K562 (cell line): ENCODE measurements at regions not wholly inside any gene's neighbourhood (a gene's known extent, or its start where the extent isn't known, plus 50 kb on each side); places are given as distances from the start of the nearest gene placed in this dataset.

ENCODE experiments used
- ATAC-seq: fragments of 200-7000 bp; cut with Tn5 transposase; 3 replicates; pipeline ENCODE4 v1.9.1; 2020; ENCODE audit warnings: moderate library complexity
- BruUV-seq: library from RNA; stranded (reverse); fragments of 400-500 nt; replicated peaks from 2 replicates; lab custom pipeline; 2021; lab: Mats Ljungman, UMichigan
- CTCF ChIA-PET: fragments of 300-600 bp; formaldehyde crosslinking; extraction: SDS; loops from one replicate; lab custom pipeline; 2021; ENCODE audit warnings: low intra/inter-chr PET ratio; lab: Yijun Ruan, JAX
- POLR2A ChIA-PET: fragments of 300-600, 350-650 bp; sonication (Branson Sonifier 250); formaldehyde crosslinking; extraction: SDS; loops from one replicate; lab custom pipeline; 2021; ENCODE audit warnings: antibody characterized with exemption, inconsistent platforms; lab: Yijun Ruan, JAX
- DNase-seq, 4 experiments: peaks; one replicate each; pipeline versions ENCODE4 v3.0.0 to v3.0.0-alpha.2; 2011 to 2018; ENCODE audit warnings: low spot score in 3 of 4, mixed read lengths in 3 of 4; ENCODE audit errors: extremely low read depth in 1 of 4
- FAIRE-seq: peaks from 2 replicates; lab custom pipeline; 2011; peaks lifted over from hg19 to GRCh38; lab: Jason Lieb, UNC
- H2AFZ ChIP-seq: 2 replicates; pipeline ENCODE4 v1.6.0; 2011; ENCODE audit warnings: low read depth, low read length, control low read depth, inconsistent platforms
- H3K27ac ChIP-seq: fragments of 200-600 bp; 3 replicates; pipeline ENCODE4 v1.8.0; 2011; ENCODE audit warnings: low read depth, mild to moderate bottlenecking, control low read depth, inconsistent platforms, low read length, moderate library complexity, mixed read lengths; ENCODE audit errors: extremely low read depth
- H3K27me3 ChIP-seq, 2 experiments: fragments of 300-600 bp in 1 of 2; 2 replicates in 1 of 2; 3 replicates in 1 of 2; pipeline versions ENCODE4 v1.6.0 to v1.8.0; 2011; ENCODE audit warnings: inconsistent platforms in 2 of 2, low read length in 2 of 2, mild to moderate bottlenecking in 1 of 2, mixed read lengths in 1 of 2, moderate library complexity in 1 of 2; ENCODE audit not compliant: control insufficient read depth in 2 of 2, insufficient read depth in 2 of 2
- H3K36me3 ChIP-seq: fragments of 300-600 bp; 3 replicates; pipeline ENCODE4 v1.8.0; 2011; ENCODE audit warnings: mild to moderate bottlenecking, low read length, inconsistent platforms; ENCODE audit not compliant: control insufficient read depth, insufficient read depth
- H3K4me1 ChIP-seq, 2 experiments: fragments of 200-600 bp in 1 of 2; replicated peaks in 1 of 2; 2 replicates in 1 of 2; 3 replicates in 1 of 2; pipeline versions ENCODE4 v1.5.1 to v1.8.0; 2011; ENCODE audit warnings: inconsistent platforms in 2 of 2, low read length in 2 of 2, mild to moderate bottlenecking in 1 of 2, mixed read lengths in 1 of 2, moderate library complexity in 1 of 2; ENCODE audit not compliant: control insufficient read depth in 2 of 2, insufficient read depth in 2 of 2
- H3K4me2 ChIP-seq: 2 replicates; pipeline ENCODE4 v1.6.1; 2011; ENCODE audit warnings: low read length, control low read depth, inconsistent platforms, mixed read lengths; ENCODE audit not compliant: insufficient read depth
- H3K4me3 ChIP-seq: fragments of 200-600 bp; sonication (generic), shearing (Covaris generic); 2 replicates; pipeline ENCODE4 v1.5.1; 2016; ENCODE audit warnings: control low read depth, inconsistent platforms
- H3K79me2 ChIP-seq: fragments of 200-600 bp; 3 replicates; pipeline ENCODE4 v1.8.0; 2011; ENCODE audit warnings: low read length, inconsistent platforms; ENCODE audit not compliant: control insufficient read depth, insufficient read depth
- H3K9ac ChIP-seq, 2 experiments: 2 replicates each; pipeline versions ENCODE4 v1.6.0 to v1.6.1; 2011; ENCODE audit warnings: low read depth in 2 of 2, low read length in 2 of 2, control low read depth in 1 of 2, inconsistent platforms in 1 of 2, mild to moderate bottlenecking in 1 of 2, mixed read lengths in 1 of 2; ENCODE audit not compliant: insufficient read depth in 1 of 2
- H3K9me1 ChIP-seq: one replicate; pipeline ENCODE4 v1.6.0; 2011; ENCODE audit warnings: inconsistent platforms, mild to moderate bottlenecking, low read length, moderate library complexity; ENCODE audit not compliant: control insufficient read depth, insufficient read depth
- H3K9me3 ChIP-seq: replicated peaks from 2 replicates; pipeline ENCODE4 v1.5.1; 2011; ENCODE audit warnings: low read depth, low read length, inconsistent platforms; ENCODE audit not compliant: control insufficient read depth, insufficient read depth
- H4K20me1 ChIP-seq: replicated peaks from 2 replicates; pipeline ENCODE4 v1.6.1; 2011; ENCODE audit warnings: low read length, inconsistent platforms, mixed read lengths; ENCODE audit not compliant: control insufficient read depth, insufficient read depth
- ELF4 ChIP-seq: fragments of 450-650 bp; formaldehyde crosslinking; IDR thresholded peaks from 2 replicates; pipeline ENCODE4 v1.4.0; 2022; ENCODE audit warnings: missing genetic modification characterization
- EP300 ChIP-seq: IDR thresholded peaks from 2 replicates; pipeline ENCODE4 v1.6.1; 2012; ENCODE audit warnings: low read length, improper control_type of control experiment
- FOXA1 ChIP-seq: fragments of 450-650 bp; IDR thresholded peaks from 2 replicates; pipeline ENCODE4 v1.6.1; 2016; ENCODE audit warnings: mild to moderate bottlenecking, borderline replicate concordance
- HNRNPH1 ChIP-seq: fragments of 200-400 bp; formaldehyde crosslinking; optimal IDR thresholded peaks from 2 replicates; pipeline ENCODE3; 2017; ENCODE audit warnings: low read depth, mild to moderate bottlenecking, low read length, moderate library complexity
- POLR3A ChIP-seq: IDR thresholded peaks from 2 replicates; pipeline ENCODE4 v1.6.1; 2011; ENCODE audit warnings: borderline replicate concordance, mild to moderate bottlenecking, moderate library complexity; ENCODE audit not compliant: insufficient read length, insufficient read depth; ENCODE audit errors: extremely low read depth
- PRMT5 ChIP-seq: sonication (generic); formaldehyde crosslinking; IDR thresholded peaks from 2 replicates; pipeline ENCODE4 v1.5.0; 2020; ENCODE audit warnings: missing genetic modification reagents
- SMARCA5 ChIP-seq: fragments of 450-650 bp; IDR thresholded peaks from 2 replicates; pipeline ENCODE4 v1.6.1; 2016
- TFAM ChIP-seq: fragments of 250-450 bp; sonication (Bioruptor Pico); conservative IDR thresholded peaks from 2 replicates; pipeline ENCODE4 v1.5.0; 2021; ENCODE audit warnings: mild to moderate bottlenecking, moderate library complexity
- YBX1 ChIP-seq: fragments of 450-650 bp; IDR thresholded peaks from 2 replicates; pipeline ENCODE4 v1.7.1; 2016; ENCODE audit warnings: mild to moderate bottlenecking
- ZBTB34 ChIP-seq: fragments of 250-450 bp; sonication (Bioruptor Pico); IDR thresholded peaks from 2 replicates; pipeline ENCODE4 v1.8.0; 2021; ENCODE audit warnings: mild to moderate bottlenecking, moderate library complexity
- ZNF518B ChIP-seq: fragments of 250-450 bp; sonication (Bioruptor Pico); IDR thresholded peaks from 2 replicates; pipeline ENCODE4 v1.5.0; 2021; ENCODE audit warnings: mild to moderate bottlenecking, moderate library complexity
- ZNF609 ChIP-seq: sonication (generic); formaldehyde crosslinking; IDR thresholded peaks from 2 replicates; pipeline ENCODE4 v1.8.1; 2023; ENCODE audit warnings: missing genetic modification reagents, mild to moderate bottlenecking, borderline replicate concordance
- ZNF707 ChIP-seq: fragments of 250-450 bp; sonication (Bioruptor Pico); conservative IDR thresholded peaks from 2 replicates; pipeline ENCODE4 v1.8.0; 2022; ENCODE audit warnings: inconsistent platforms, mild to moderate bottlenecking, moderate library complexity
- ZNF717 ChIP-seq: fragments of 250-450 bp; sonication (Bioruptor Pico); IDR thresholded peaks from 2 replicates; pipeline ENCODE4 v1.5.0; 2021
- ZNF764 ChIP-seq: fragments of 250-450 bp; sonication (Bioruptor Pico); IDR thresholded peaks from 2 replicates; pipeline ENCODE4 v1.4.0; 2020; ENCODE audit warnings: low read depth, mild to moderate bottlenecking, moderate library complexity
- WGBS: fragments of 100-300 bp; shearing (Covaris generic); methylation state at CpG from one replicate; pipeline ENCODE4 v1.1.6; 2016; ENCODE audit warnings: low coverage, mixed read lengths; ENCODE audit not compliant: insufficient coverage; ENCODE audit errors: missing lambda C conversion rate; 5-methylcytosine and 5-hydroxymethylcytosine counted together
- in situ Hi-C: fragments of 300-500 bp; cut with MboI; formaldehyde crosslinking; loops from 4 replicates; pipeline ENCODE4 v1.15.0; 2018; ENCODE audit warnings: inconsistent platforms, mixed read lengths
- intact Hi-C: fragments of 100-400 bp; cut with micrococcal nuclease; formaldehyde crosslinking; loops from 2 replicates; pipeline ENCODE4 v1.14.2; 2022

GRCh38 chr5:16385516-16386090, 80.0 kb downstream of the ZNF622 start:
- Histone ChIP-seq H3K4me1 (no peaks in the 10 kb centered on the region), H3K4me3 (no peak overlapping the region), H2AFZ (no peak overlapping the region), H3K9me1 (no peaks in the 10 kb centered on the region), H3K36me3 (no peaks in the 10 kb centered on the region), H3K27me3 (no peaks in the 10 kb centered on the region), H3K79me2 (no peaks in the 10 kb centered on the region), H4K20me1 (no peaks in the 10 kb centered on the region), H3K9me3 (no peaks in the 10 kb centered on the region), H3K4me2 (no peak overlapping the region), H3K9ac (no peak overlapping the region), H3K27ac (no peak overlapping the region)
- 2% methylated on average over 3 of the region's 3 CpGs for WGBS
- in situ Hi-C loops (no loop called here), intact Hi-C loops (no loop called here)
- FAIRE-seq (no peak), ATAC-seq (no peak), DNase-seq (no peak)
- BruUV-seq: no TSS peak
- ChIA-PET POLR2A (no interaction called here), CTCF (no interaction called here)
- no peak for TF ChIP-seq YBX1
- no peak for TF ChIP-seq ZNF518B (CRISPR knock-in tag)
- TF ChIP-seq ZNF717 (CRISPR knock-in tag): no peak
- TF ChIP-seq EP300: no peak
- no peak for TF ChIP-seq HNRNPH1
- TF ChIP-seq ZNF707 (CRISPR knock-in tag): no peak
- TF ChIP-seq ELF4: no peak
- TF ChIP-seq ZNF609 (CRISPR knock-in tag): no peak
- TF ChIP-seq POLR3A: no peak
- no peak for TF ChIP-seq SMARCA5
- TF ChIP-seq FOXA1: no peak
- no peak for TF ChIP-seq ZBTB34 (CRISPR knock-in tag)
- no peak for TF ChIP-seq TFAM
- no peak for TF ChIP-seq PRMT5 (CRISPR knock-in tag)
- TF ChIP-seq ZNF764 (CRISPR knock-in tag): no peak
